Neural cell (in vitro differentiated cells): ENCODE measurements at regions not wholly inside any gene's neighbourhood (a gene's known extent, or its start where the extent isn't known, plus 50 kb on each side); places are given as distances from the start of the nearest gene placed in this dataset.

Experiments used
- H2AFZ ChIP-seq: fragments of 200-600, 300-800 bp; sonication (generic), shearing (Covaris generic); 2 replicates; pipeline ENCODE4 v1.6.0; 2014; ENCODE audit warnings: low read depth, mild to moderate bottlenecking, antibody characterized with exemption, low read length, moderate library complexity
- H3F3A ChIP-seq: fragments of 200-600 bp; shearing (Covaris generic); 2 replicates; pipeline ENCODE4 v1.6.1; 2016; ENCODE audit warnings: mild to moderate bottlenecking, moderate library complexity, mixed read lengths, antibody characterized with exemption, low read length; ENCODE audit not compliant: insufficient read depth, poor library complexity, severe bottlenecking
- H3K27ac ChIP-seq: fragments of 200-600, 300-800 bp; sonication (generic), shearing (Covaris generic); 2 replicates; pipeline ENCODE4 v1.5.1; 2014; ENCODE audit warnings: mild to moderate bottlenecking, low read length, moderate library complexity
- H3K27me3 ChIP-seq: fragments of 300-800, 200-600 bp; sonication (generic), shearing (Covaris generic); 2 replicates; pipeline ENCODE4 v1.6.0; 2014; ENCODE audit warnings: mild to moderate bottlenecking, low read depth, low read length, moderate library complexity; ENCODE audit not compliant: insufficient read depth
- H3K36me3 ChIP-seq: fragments of 300-800, 200-600 bp; sonication (generic), shearing (Covaris generic); 2 replicates; pipeline ENCODE4 v1.5.1; 2014; ENCODE audit warnings: mild to moderate bottlenecking, antibody characterized with exemption, low read length, moderate library complexity; ENCODE audit not compliant: insufficient read depth
- H3K4me2 ChIP-seq: fragments of 300-800, 200-600 bp; sonication (generic), shearing (Covaris generic); 2 replicates; pipeline ENCODE4 v1.6.0; 2014; ENCODE audit warnings: mild to moderate bottlenecking, low read length
- H3K4me3 ChIP-seq: fragments of 300-800, 200-600 bp; sonication (generic), shearing (Covaris generic); 2 replicates; pipeline ENCODE4 v1.5.1; 2014; ENCODE audit warnings: mild to moderate bottlenecking, low read length, moderate library complexity
- H3K79me2 ChIP-seq: fragments of 200-600 bp; shearing (Covaris generic); replicated peaks from 2 replicates; pipeline ENCODE4 v1.6.0; 2014; ENCODE audit warnings: mild to moderate bottlenecking, low read length, moderate library complexity; ENCODE audit not compliant: insufficient read depth
- H3K9ac ChIP-seq: fragments of 300-800, 200-600 bp; sonication (generic), shearing (Covaris generic); 2 replicates; pipeline ENCODE4 v1.6.1; 2016; ENCODE audit warnings: mild to moderate bottlenecking, low read length, mixed read lengths
- H3K9me2 ChIP-seq: fragments of 200-600 bp; shearing (Covaris generic); 2 replicates; pipeline ENCODE4 v1.6.1; 2016; ENCODE audit warnings: mild to moderate bottlenecking, low read length, mixed read lengths; ENCODE audit not compliant: insufficient read depth
- H3K9me3 ChIP-seq: fragments of 200-600, 300-800 bp; sonication (generic), shearing (Covaris generic); 2 replicates; pipeline ENCODE4 v1.6.1; 2016; ENCODE audit warnings: mild to moderate bottlenecking, mixed run types, low read length, moderate library complexity, mixed read lengths
- H4K20me1 ChIP-seq: fragments of 200-600 bp; shearing (Covaris generic); 2 replicates; pipeline ENCODE4 v1.6.1; 2016; ENCODE audit warnings: mild to moderate bottlenecking, mixed run types; ENCODE audit not compliant: insufficient read depth
- EP300 ChIP-seq: fragments of 450-650 bp; conservative IDR thresholded peaks from 2 replicates; pipeline ENCODE4 v1.6.1; 2014; ENCODE audit warnings: antibody characterized with exemption, mild to moderate bottlenecking, moderate library complexity; ENCODE audit not compliant: poor library complexity, severe bottlenecking
- EZH2 ChIP-seq: fragments of 200-600, 300-800 bp; shearing (Covaris generic), sonication (generic); IDR thresholded peaks from 2 replicates; pipeline ENCODE4 v1.6.1; 2014; ENCODE audit warnings: antibody characterized with exemption, low read length, borderline replicate concordance, mild to moderate bottlenecking; ENCODE audit not compliant: insufficient read depth, poor library complexity, severe bottlenecking
- MXI1 ChIP-seq: fragments of 450-650 bp; conservative IDR thresholded peaks from 2 replicates; pipeline ENCODE4 v1.6.1; 2014; ENCODE audit warnings: antibody characterized with exemption, mild to moderate bottlenecking; ENCODE audit not compliant: poor library complexity, severe bottlenecking
- POLR2AphosphoS5 ChIP-seq: IDR thresholded peaks from 2 replicates; pipeline ENCODE4 v1.6.1; 2012
- RAD21 ChIP-seq: fragments of 450-650 bp; conservative IDR thresholded peaks from 2 replicates; pipeline ENCODE4 v1.6.1; 2014; ENCODE audit warnings: antibody characterized with exemption, mild to moderate bottlenecking, moderate library complexity
- SMC3 ChIP-seq: fragments of 450-650 bp; conservative IDR thresholded peaks from 2 replicates; pipeline ENCODE4 v1.6.1; 2014; ENCODE audit warnings: antibody characterized with exemption, mild to moderate bottlenecking, moderate library complexity; ENCODE audit not compliant: poor library complexity
- TAF1 ChIP-seq: IDR thresholded peaks from 2 replicates; pipeline ENCODE4 v1.6.1; 2012; ENCODE audit warnings: low read depth
- TF ChIP-seq, protein P1 (sequence below): IDR thresholded peaks from 2 replicates; pipeline ENCODE4 v1.6.1; 2012; ENCODE audit warnings: borderline replicate concordance
- TF ChIP-seq, protein P2 (sequence below): fragments of 450-650 bp; IDR thresholded peaks from 2 replicates; pipeline ENCODE4 v1.5.1; 2014; ENCODE audit warnings: antibody characterized with exemption, mild to moderate bottlenecking, moderate library complexity; ENCODE audit not compliant: poor library complexity, severe bottlenecking

DNA sequence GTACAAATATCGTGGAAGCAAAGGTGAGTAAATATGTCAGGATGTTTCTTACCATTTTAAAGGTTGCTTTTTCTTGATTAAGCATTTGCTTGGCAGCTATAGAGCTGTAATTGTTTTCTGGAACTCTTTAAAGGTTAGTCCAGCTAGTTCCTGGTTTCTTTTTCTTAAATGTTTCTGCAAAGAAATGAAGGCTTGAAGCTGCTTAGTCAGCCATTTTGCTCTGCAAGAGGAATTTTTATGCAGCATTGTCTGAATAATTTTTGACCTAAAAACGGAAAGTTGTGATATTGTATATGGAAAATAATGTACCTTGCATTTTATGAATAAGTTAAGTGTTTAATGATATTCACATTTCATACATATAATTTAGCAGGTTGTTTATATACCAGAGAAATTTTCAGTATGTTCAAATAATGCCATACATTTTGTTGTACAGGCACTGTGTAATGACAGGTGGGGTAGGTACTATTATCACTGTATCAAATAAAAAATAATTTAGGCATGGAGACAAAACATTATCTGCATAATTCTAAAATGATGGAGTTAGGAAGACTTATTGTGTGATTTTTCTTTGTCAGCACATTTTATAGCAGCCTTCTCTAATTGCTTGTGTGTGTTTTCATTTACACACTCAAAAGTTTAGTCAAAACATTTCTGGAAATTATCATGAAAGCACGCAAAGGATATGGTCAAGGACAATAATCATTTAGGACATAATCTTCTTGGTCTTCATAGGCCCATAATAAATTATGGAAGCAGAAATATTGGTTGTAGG, 624.4 kb downstream of the NCAM2 start:
- Histone ChIP-seq H3K27ac (no peak overlapping the region), H3K4me3 (no peak overlapping the region), H3F3A (no peaks in the 10 kb centered on the region), H3K36me3 (no peaks in the 10 kb centered on the region), H2AFZ (no peak overlapping the region), H3K79me2 (no peaks in the 10 kb centered on the region), H4K20me1 (no peaks in the 10 kb centered on the region), H3K27me3 (no peaks in the 10 kb centered on the region), H3K4me2 (no peak overlapping the region), H3K9ac (no peak overlapping the region), H3K9me3 (no peaks in the 10 kb centered on the region), H3K9me2 (no peaks in the 10 kb centered on the region)
- TF ChIP-seq RAD21: no peak

DNA sequence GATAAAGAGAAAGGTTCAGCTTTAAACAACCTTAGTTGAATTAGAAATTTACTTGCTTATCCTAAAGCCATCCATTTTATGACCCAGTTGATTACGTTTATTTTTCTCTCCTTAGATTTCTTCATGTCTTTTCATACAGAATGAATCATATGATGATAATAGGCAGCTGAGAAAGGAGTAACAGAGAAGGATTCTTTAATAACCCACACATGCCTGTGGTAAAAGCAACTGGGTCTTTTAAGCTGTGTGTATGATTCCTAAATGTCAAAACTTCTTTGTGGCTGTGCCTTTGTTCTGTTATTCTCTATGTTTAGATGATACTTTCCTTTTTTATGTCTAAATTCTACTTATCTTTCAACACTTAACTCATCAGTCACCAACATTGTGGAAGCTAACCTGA, 626.5 kb downstream of the NCAM2 start:
- H3K79me2 ChIP-seq: no peaks in the 10 kb centered on the region
- no peaks in the 10 kb centered on the region for H3F3A ChIP-seq
- TF ChIP-seq EP300: no peak
- H3K27me3 ChIP-seq: no peaks in the 10 kb centered on the region
- H3K9me3 ChIP-seq: no peaks in the 10 kb centered on the region
- H3K4me2 ChIP-seq: no peak overlapping the region
- no peak overlapping the region for H3K4me3 ChIP-seq
- no peaks in the 10 kb centered on the region for H3K36me3 ChIP-seq
- H3K9me2 ChIP-seq: no peaks in the 10 kb centered on the region
- H3K27ac ChIP-seq: no peak overlapping the region
- H2AFZ ChIP-seq: no peak overlapping the region
- H3K9ac ChIP-seq: no peak overlapping the region
- H4K20me1 ChIP-seq: no peaks in the 10 kb centered on the region

DNA sequence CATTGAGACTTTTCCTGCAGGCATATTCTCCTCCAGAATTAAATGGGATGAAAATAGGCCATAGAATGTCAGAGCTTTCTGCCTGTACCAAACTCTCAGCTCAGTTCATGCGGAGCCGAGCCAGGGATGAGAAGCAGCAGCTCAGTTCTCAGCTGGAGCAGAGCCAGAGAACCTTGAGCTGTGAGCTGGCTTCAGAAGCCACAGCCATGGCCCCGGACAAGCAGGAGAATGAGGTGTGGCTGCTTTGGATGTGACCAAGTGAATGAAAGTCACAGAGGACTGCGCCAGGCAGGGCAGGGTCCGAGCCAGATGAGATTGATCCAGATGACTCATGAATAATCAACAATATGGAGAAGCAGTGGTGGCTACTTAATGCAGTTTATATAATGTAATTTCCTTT, 633.8 kb downstream of the NCAM2 start:
- TF ChIP-seq MXI1 (no peak), RAD21 (no peak), TAF1 (no peak)
- no peaks in the 10 kb centered on the region for H3K9me3 ChIP-seq
- no peak overlapping the region for H2AFZ ChIP-seq
- no peaks in the 10 kb centered on the region for H3F3A ChIP-seq
- H3K27ac ChIP-seq: no peak overlapping the region
- H3K79me2 ChIP-seq: no peaks in the 10 kb centered on the region
- H3K9me2 ChIP-seq: no peaks in the 10 kb centered on the region
- no peak overlapping the region for H3K4me2 ChIP-seq
- no peak overlapping the region for H3K9ac ChIP-seq
- no peaks in the 10 kb centered on the region for H4K20me1 ChIP-seq
- no peaks in the 10 kb centered on the region for H3K36me3 ChIP-seq
- H3K27me3 ChIP-seq: no peaks in the 10 kb centered on the region
- H3K4me3 ChIP-seq: no peak overlapping the region

DNA sequence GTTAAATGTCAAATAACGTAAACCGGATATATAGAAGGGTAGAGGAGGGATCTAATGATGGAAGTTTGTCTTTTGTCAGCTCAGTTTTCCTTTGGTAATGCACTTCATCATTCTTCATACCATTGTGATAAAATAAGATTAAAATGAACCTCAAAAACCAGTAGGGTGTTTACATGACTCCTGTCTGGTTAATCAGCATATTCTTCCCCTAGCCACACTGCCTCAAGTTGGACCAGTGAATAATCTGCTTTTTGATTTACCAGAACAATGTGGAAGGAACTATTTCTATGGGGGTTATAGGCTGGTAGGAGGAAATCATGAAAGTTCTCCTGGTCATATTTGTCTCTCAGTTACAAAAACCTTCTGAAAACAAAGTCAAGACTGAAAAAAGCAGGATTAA, 634.7 kb downstream of the NCAM2 start:
- H3F3A ChIP-seq: no peaks in the 10 kb centered on the region
- no peaks in the 10 kb centered on the region for H3K36me3 ChIP-seq
- no peaks in the 10 kb centered on the region for H3K79me2 ChIP-seq
- H3K27ac ChIP-seq: no peak overlapping the region
- no peak overlapping the region for H3K4me2 ChIP-seq
- no peak for TF ChIP-seq EP300
- TF ChIP-seq TAF1: no peak
- TF ChIP-seq, protein P1, sequence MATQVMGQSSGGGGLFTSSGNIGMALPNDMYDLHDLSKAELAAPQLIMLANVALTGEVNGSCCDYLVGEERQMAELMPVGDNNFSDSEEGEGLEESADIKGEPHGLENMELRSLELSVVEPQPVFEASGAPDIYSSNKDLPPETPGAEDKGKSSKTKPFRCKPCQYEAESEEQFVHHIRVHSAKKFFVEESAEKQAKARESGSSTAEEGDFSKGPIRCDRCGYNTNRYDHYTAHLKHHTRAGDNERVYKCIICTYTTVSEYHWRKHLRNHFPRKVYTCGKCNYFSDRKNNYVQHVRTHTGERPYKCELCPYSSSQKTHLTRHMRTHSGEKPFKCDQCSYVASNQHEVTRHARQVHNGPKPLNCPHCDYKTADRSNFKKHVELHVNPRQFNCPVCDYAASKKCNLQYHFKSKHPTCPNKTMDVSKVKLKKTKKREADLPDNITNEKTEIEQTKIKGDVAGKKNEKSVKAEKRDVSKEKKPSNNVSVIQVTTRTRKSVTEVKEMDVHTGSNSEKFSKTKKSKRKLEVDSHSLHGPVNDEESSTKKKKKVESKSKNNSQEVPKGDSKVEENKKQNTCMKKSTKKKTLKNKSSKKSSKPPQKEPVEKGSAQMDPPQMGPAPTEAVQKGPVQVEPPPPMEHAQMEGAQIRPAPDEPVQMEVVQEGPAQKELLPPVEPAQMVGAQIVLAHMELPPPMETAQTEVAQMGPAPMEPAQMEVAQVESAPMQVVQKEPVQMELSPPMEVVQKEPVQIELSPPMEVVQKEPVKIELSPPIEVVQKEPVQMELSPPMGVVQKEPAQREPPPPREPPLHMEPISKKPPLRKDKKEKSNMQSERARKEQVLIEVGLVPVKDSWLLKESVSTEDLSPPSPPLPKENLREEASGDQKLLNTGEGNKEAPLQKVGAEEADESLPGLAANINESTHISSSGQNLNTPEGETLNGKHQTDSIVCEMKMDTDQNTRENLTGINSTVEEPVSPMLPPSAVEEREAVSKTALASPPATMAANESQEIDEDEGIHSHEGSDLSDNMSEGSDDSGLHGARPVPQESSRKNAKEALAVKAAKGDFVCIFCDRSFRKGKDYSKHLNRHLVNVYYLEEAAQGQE: no peak
- no peak for TF ChIP-seq RAD21
- no peak for TF ChIP-seq EZH2
- TF ChIP-seq MXI1: no peak
- TF ChIP-seq SMC3: no peak
- TF ChIP-seq, protein P2, sequence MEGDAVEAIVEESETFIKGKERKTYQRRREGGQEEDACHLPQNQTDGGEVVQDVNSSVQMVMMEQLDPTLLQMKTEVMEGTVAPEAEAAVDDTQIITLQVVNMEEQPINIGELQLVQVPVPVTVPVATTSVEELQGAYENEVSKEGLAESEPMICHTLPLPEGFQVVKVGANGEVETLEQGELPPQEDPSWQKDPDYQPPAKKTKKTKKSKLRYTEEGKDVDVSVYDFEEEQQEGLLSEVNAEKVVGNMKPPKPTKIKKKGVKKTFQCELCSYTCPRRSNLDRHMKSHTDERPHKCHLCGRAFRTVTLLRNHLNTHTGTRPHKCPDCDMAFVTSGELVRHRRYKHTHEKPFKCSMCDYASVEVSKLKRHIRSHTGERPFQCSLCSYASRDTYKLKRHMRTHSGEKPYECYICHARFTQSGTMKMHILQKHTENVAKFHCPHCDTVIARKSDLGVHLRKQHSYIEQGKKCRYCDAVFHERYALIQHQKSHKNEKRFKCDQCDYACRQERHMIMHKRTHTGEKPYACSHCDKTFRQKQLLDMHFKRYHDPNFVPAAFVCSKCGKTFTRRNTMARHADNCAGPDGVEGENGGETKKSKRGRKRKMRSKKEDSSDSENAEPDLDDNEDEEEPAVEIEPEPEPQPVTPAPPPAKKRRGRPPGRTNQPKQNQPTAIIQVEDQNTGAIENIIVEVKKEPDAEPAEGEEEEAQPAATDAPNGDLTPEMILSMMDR: no peak
- TF ChIP-seq POLR2AphosphoS5: no peak
- H2AFZ ChIP-seq: no peak overlapping the region
- H3K27me3 ChIP-seq: no peaks in the 10 kb centered on the region
- no peak overlapping the region for H3K4me3 ChIP-seq
- no peaks in the 10 kb centered on the region for H3K9me2 ChIP-seq
- no peak overlapping the region for H3K9ac ChIP-seq
- H3K9me3 ChIP-seq: no peaks in the 10 kb centered on the region
- H4K20me1 ChIP-seq: no peaks in the 10 kb centered on the region
